H1 (cell line): ENCODE measurements at regions not wholly inside any gene's neighbourhood (a gene's known extent, or its start where the extent isn't known, plus 50 kb on each side); places are given as distances from the start of the nearest gene placed in this dataset.

ENCODE experiments used
- HDAC2 ChIP-seq, 2 experiments: fragments of 300-600 bp in 1 of 2; sonication (generic) in 1 of 2; IDR thresholded peaks; 2 replicates each; pipeline ENCODE4 v1.6.1; 2011 to 2012; ENCODE audit warnings: low read depth in 2 of 2, low read length in 2 of 2, mild to moderate bottlenecking in 2 of 2, moderate library complexity in 2 of 2, borderline replicate concordance in 1 of 2, inconsistent platforms in 1 of 2
- JUND ChIP-seq: IDR thresholded peaks from 2 replicates; pipeline ENCODE4 v1.6.1; 2011; ENCODE audit warnings: mild to moderate bottlenecking, improper control_type of control experiment, low read length
- POLR2AphosphoS5 ChIP-seq: IDR thresholded peaks from 2 replicates; pipeline ENCODE4 v1.6.1; 2011; ENCODE audit warnings: low read depth, low read length
- TF ChIP-seq, protein P1 (sequence below), 3 experiments: IDR thresholded peaks; 1 replicate in 2 of 3; 2 replicates in 1 of 3; pipeline versions ENCODE4 v1.5.1 to v1.6.1; 2011; ENCODE audit warnings: low read length in 3 of 3, mild to moderate bottlenecking in 3 of 3, inconsistent platforms in 2 of 3, low read depth in 1 of 3, moderate library complexity in 1 of 3; ENCODE audit not compliant: insufficient read depth in 1 of 3; ENCODE audit errors: control extremely low read depth in 1 of 3

DNA sequence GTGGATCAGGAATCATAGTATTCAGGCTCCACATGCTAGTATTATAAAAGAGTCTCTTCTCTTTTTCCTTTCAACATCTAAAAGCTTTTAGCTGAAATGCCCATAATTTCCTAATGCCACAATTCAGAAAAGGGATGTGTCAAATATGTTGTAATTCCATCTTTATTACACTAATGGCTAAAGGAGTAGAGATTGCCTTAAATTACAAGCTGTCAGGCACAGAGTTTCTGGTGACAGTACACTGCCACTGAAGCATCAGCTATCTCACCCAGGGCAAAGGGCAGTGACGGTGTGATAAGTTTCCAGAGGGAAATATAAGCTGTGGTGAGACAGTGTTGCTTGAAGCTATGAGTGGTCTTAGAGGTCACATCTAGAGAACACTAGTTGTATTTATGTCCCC, 581.1 kb downstream of the KCNT2 start:
- TF ChIP-seq POLR2AphosphoS5, result no peak
- TF ChIP-seq JUND, result no peak
- no peak for TF ChIP-seq HDAC2 (IDR thresholded peaks at IDR 0.05; ENCODE audit: borderline replicate concordance in 1 of 2, low read depth in 2 of 2, low read length in 2 of 2)
- TF ChIP-seq, protein P1, sequence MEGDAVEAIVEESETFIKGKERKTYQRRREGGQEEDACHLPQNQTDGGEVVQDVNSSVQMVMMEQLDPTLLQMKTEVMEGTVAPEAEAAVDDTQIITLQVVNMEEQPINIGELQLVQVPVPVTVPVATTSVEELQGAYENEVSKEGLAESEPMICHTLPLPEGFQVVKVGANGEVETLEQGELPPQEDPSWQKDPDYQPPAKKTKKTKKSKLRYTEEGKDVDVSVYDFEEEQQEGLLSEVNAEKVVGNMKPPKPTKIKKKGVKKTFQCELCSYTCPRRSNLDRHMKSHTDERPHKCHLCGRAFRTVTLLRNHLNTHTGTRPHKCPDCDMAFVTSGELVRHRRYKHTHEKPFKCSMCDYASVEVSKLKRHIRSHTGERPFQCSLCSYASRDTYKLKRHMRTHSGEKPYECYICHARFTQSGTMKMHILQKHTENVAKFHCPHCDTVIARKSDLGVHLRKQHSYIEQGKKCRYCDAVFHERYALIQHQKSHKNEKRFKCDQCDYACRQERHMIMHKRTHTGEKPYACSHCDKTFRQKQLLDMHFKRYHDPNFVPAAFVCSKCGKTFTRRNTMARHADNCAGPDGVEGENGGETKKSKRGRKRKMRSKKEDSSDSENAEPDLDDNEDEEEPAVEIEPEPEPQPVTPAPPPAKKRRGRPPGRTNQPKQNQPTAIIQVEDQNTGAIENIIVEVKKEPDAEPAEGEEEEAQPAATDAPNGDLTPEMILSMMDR (IDR thresholded peaks at IDR 0.05; ENCODE audit: control extremely low read depth in 1 of 3, insufficient read depth in 1 of 3, low read depth in 1 of 3, low read length in 3 of 3), result no peak
